K562 (cell line): ENCODE measurements at regions not wholly inside any gene's neighbourhood (a gene's known extent, or its start where the extent isn't known, plus 50 kb on each side); places are given as distances from the start of the nearest gene placed in this dataset.

Experiments
- ARID2 ChIP-seq: fragments of 450-650 bp; IDR thresholded peaks from 2 replicates; pipeline ENCODE4 v1.6.1; 2017; ENCODE audit warnings: antibody characterized with exemption, mild to moderate bottlenecking
- ATF7 ChIP-seq: fragments of 450-650 bp; IDR thresholded peaks from 2 replicates; pipeline ENCODE4 v1.7.1; 2014; ENCODE audit warnings: mild to moderate bottlenecking, moderate library complexity
- BMI1 ChIP-seq: fragments of 150-350 bp; IDR thresholded peaks from 2 replicates; pipeline ENCODE4 v1.6.1; 2014; ENCODE audit warnings: low read length
- MBD2 ChIP-seq: sonication (generic); IDR thresholded peaks from 2 replicates; pipeline ENCODE4 v1.6.1; 2016; ENCODE audit warnings: low read depth, borderline replicate concordance
- NCOA6 ChIP-seq: fragments of 450-650 bp; IDR thresholded peaks from 2 replicates; pipeline ENCODE4 v1.6.1; 2017; ENCODE audit warnings: mild to moderate bottlenecking
- POLR2H ChIP-seq: IDR thresholded peaks from 2 replicates; pipeline ENCODE4 v1.6.1; 2016; ENCODE audit warnings: missing genetic modification characterization, low read depth, mild to moderate bottlenecking, control low read depth, missing compliant biosample characterization, moderate library complexity
- PPARD ChIP-seq: fragments of 250-450 bp; sonication (Bioruptor Pico); IDR thresholded peaks from 2 replicates; pipeline ENCODE4 v1.8.0; 2022; ENCODE audit warnings: inconsistent platforms, mild to moderate bottlenecking, moderate library complexity
- RAD21 ChIP-seq, 2 experiments: fragments of 250-450 bp in 1 of 2; fragments of 450-650 bp in 1 of 2; sonication (Bioruptor Pico) in 1 of 2; formaldehyde crosslinking in 1 of 2; IDR thresholded peaks in 1 of 2; conservative IDR thresholded peaks in 1 of 2; 2 replicates each; pipeline versions ENCODE4 v1.4.0 to v1.8.0; 2020 to 2022; ENCODE audit warnings: mild to moderate bottlenecking in 2 of 2, moderate library complexity in 1 of 2
- RCOR1 ChIP-seq, 2 experiments: IDR thresholded peaks; 2 replicates each; pipeline ENCODE4 v1.6.1; 2012; ENCODE audit warnings: low read depth in 2 of 2, low read length in 2 of 2, borderline replicate concordance in 1 of 2, improper control_type of control experiment in 1 of 2
- SMARCA5 ChIP-seq: fragments of 450-650 bp; IDR thresholded peaks from 2 replicates; pipeline ENCODE4 v1.6.1; 2016
- SREBF2 ChIP-seq: sonication (generic); formaldehyde crosslinking; IDR thresholded peaks from 2 replicates; pipeline ENCODE4 v1.4.0; 2020; ENCODE audit warnings: mild to moderate bottlenecking, missing genetic modification reagents
- TBP ChIP-seq: optimal IDR thresholded peaks from 2 replicates; pipeline ENCODE3; 2011; ENCODE audit warnings: low read depth, low read length, improper control_type of control experiment
- TFAM ChIP-seq: fragments of 250-450 bp; sonication (Bioruptor Pico); conservative IDR thresholded peaks from 2 replicates; pipeline ENCODE4 v1.5.0; 2021; ENCODE audit warnings: mild to moderate bottlenecking, moderate library complexity
- TOE1 ChIP-seq, 2 experiments: fragments of 450-650 bp in 1 of 2; sonication (generic) in 1 of 2; formaldehyde crosslinking in 1 of 2; IDR thresholded peaks; 2 replicates each; pipeline versions ENCODE4 v1.7.1 to v1.8.0; 2016 to 2022; ENCODE audit warnings: borderline replicate concordance in 2 of 2, mild to moderate bottlenecking in 2 of 2, antibody characterized with exemption in 1 of 2, inconsistent platforms in 1 of 2, low read depth in 1 of 2, missing genetic modification reagents in 1 of 2, moderate library complexity in 1 of 2
- YY1 ChIP-seq, 3 experiments: IDR thresholded peaks; 2 replicates each; pipeline ENCODE4 v1.6.1; 2011; ENCODE audit warnings: low read length in 2 of 3, mild to moderate bottlenecking in 2 of 3, moderate library complexity in 2 of 3, borderline replicate concordance in 1 of 3, control low read depth in 1 of 3, low read depth in 1 of 3; ENCODE audit not compliant: insufficient read depth in 3 of 3, insufficient replicate concordance in 2 of 3, control insufficient read depth in 1 of 3, insufficient read length in 1 of 3; ENCODE audit errors: extremely low read depth in 1 of 3
- ZNF24 ChIP-seq: fragments of 450-650 bp; IDR thresholded peaks from 2 replicates; pipeline ENCODE4 v1.6.1; 2016
- TF ChIP-seq, protein P1 (sequence below): fragments of 450-650 bp; IDR thresholded peaks from 2 replicates; pipeline ENCODE4 v1.6.1; 2016; ENCODE audit warnings: borderline replicate concordance
- TF ChIP-seq, protein P2 (sequence below): sonication (generic); formaldehyde crosslinking; IDR thresholded peaks from 2 replicates; pipeline ENCODE4 v1.8.1; 2023; ENCODE audit warnings: mild to moderate bottlenecking, missing genetic modification reagents, moderate library complexity
- TF ChIP-seq, protein P3 (sequence below): fragments of 450-650 bp; IDR thresholded peaks from 2 replicates; pipeline ENCODE4 v1.6.1; 2017; ENCODE audit warnings: antibody characterized with exemption, mild to moderate bottlenecking

DNA sequence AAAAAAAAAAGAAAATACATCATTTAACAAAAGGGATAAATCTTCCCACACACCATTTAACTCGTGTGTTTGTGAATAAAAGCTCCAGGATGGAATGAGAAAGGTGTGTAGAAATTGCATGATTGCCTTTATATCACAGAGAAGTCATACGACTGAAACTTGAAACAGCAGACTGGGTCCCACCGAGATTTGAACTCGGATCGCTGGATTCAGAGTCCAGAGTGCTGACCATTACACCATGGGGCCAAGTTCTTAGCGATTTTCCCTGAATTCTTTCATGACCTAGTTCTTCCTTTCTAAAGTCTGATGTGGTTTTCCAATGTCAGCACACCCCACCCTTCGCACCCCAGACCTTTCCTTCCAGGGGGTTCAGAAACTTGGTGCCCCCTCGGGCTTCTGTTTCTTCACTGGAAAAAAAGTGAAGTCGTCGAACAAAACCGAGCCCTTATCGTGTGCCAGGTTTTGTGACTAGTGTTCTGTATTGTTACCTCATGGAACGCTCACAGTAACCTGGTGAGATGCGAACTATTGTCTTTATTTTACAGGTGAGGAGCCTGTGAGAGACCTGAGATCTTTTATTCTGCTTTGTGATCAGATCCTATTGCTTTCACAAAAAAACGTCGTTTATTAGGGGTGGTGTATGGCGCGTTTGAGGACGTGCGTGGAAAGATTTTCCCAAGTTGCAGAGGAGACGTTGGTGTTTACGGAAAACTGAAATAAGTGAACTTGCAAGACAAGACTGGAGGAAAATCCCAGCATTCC lies 120.8 kb downstream of the OR2B2 start (continued):
- TF ChIP-seq, protein P1, sequence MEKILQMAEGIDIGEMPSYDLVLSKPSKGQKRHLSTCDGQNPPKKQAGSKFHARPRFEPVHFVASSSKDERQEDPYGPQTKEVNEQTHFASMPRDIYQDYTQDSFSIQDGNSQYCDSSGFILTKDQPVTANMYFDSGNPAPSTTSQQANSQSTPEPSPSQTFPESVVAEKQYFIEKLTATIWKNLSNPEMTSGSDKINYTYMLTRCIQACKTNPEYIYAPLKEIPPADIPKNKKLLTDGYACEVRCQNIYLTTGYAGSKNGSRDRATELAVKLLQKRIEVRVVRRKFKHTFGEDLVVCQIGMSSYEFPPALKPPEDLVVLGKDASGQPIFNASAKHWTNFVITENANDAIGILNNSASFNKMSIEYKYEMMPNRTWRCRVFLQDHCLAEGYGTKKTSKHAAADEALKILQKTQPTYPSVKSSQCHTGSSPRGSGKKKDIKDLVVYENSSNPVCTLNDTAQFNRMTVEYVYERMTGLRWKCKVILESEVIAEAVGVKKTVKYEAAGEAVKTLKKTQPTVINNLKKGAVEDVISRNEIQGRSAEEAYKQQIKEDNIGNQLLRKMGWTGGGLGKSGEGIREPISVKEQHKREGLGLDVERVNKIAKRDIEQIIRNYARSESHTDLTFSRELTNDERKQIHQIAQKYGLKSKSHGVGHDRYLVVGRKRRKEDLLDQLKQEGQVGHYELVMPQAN, result peak; percentile 25; the same call in 1 of the 2 replicates
- TF ChIP-seq TOE1 (IDR thresholded peaks at IDR 0.05; ENCODE audit: borderline replicate concordance), result peak; percentile 44; the same call in 1 of the 2 replicates
- no peak for TF ChIP-seq TOE1 (CRISPR knock-in tag; IDR thresholded peaks at IDR 0.05; ENCODE audit: borderline replicate concordance, low read depth)
- TF ChIP-seq, protein P2, sequence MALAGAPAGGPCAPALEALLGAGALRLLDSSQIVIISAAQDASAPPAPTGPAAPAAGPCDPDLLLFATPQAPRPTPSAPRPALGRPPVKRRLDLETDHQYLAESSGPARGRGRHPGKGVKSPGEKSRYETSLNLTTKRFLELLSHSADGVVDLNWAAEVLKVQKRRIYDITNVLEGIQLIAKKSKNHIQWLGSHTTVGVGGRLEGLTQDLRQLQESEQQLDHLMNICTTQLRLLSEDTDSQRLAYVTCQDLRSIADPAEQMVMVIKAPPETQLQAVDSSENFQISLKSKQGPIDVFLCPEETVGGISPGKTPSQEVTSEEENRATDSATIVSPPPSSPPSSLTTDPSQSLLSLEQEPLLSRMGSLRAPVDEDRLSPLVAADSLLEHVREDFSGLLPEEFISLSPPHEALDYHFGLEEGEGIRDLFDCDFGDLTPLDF (CRISPR knock-in tag), result 0 out of 2 replicates have a peak, but pooled peaks have one; percentile 26
- TF ChIP-seq ARID2, result no peak
- peak; percentile 66; the same call in 1 of the 2 replicates for TF ChIP-seq NCOA6
- TF ChIP-seq ATF7, result peak; percentile 64; the same call in 1 of the 2 replicates
- TF ChIP-seq SREBF2 (CRISPR knock-in tag), result no peak
- TF ChIP-seq SMARCA5, result 0 out of 2 replicates have a peak, but pooled peaks have one; percentile 9
- TF ChIP-seq ZNF24, result peak; percentile 8; the same call in 1 of the 2 replicates
- peak; percentile 99 for TF ChIP-seq POLR2H (tag)
- peak in 1 of 2 experiments; percentile 90; a peak in 2 of 4 replicates for TF ChIP-seq RCOR1 (IDR thresholded peaks at IDR 0.05; ENCODE audit: borderline replicate concordance in 1 of 2, low read depth in 2 of 2, low read length in 2 of 2)
- no peak for TF ChIP-seq PPARD
- TF ChIP-seq MBD2, result no peak
- no peak for TF ChIP-seq BMI1
- no peak for TF ChIP-seq TFAM (CRISPR knock-in tag)
- TF ChIP-seq YY1 (IDR thresholded peaks at IDR 0.05; ENCODE audit: borderline replicate concordance in 1 of 3, control insufficient read depth in 1 of 3, extremely low read depth in 1 of 3, insufficient read depth in 3 of 3, insufficient read length in 1 of 3, insufficient replicate concordance in 2 of 3, low read depth in 1 of 3, low read length in 2 of 3), result peak in 1 of 3 experiments; percentile 45
- TF ChIP-seq TBP, result peak; percentile 100
- TF ChIP-seq, protein P3, sequence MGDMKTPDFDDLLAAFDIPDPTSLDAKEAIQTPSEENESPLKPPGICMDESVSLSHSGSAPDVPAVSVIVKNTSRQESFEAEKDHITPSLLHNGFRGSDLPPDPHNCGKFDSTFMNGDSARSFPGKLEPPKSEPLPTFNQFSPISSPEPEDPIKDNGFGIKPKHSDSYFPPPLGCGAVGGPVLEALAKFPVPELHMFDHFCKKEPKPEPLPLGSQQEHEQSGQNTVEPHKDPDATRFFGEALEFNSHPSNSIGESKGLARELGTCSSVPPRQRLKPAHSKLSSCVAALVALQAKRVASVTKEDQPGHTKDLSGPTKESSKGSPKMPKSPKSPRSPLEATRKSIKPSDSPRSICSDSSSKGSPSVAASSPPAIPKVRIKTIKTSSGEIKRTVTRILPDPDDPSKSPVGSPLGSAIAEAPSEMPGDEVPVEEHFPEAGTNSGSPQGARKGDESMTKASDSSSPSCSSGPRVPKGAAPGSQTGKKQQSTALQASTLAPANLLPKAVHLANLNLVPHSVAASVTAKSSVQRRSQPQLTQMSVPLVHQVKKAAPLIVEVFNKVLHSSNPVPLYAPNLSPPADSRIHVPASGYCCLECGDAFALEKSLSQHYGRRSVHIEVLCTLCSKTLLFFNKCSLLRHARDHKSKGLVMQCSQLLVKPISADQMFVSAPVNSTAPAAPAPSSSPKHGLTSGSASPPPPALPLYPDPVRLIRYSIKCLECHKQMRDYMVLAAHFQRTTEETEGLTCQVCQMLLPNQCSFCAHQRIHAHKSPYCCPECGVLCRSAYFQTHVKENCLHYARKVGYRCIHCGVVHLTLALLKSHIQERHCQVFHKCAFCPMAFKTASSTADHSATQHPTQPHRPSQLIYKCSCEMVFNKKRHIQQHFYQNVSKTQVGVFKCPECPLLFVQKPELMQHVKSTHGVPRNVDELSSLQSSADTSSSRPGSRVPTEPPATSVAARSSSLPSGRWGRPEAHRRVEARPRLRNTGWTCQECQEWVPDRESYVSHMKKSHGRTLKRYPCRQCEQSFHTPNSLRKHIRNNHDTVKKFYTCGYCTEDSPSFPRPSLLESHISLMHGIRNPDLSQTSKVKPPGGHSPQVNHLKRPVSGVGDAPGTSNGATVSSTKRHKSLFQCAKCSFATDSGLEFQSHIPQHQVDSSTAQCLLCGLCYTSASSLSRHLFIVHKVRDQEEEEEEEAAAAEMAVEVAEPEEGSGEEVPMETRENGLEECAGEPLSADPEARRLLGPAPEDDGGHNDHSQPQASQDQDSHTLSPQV, result peak; percentile 79
- TF ChIP-seq RAD21 (CRISPR knock-in tag; conservative IDR thresholded peaks at IDR 0.05 in 1 of 2, IDR thresholded peaks at IDR 0.05 in 1 of 2), result 0 out of 4 replicates have a peak, but pooled peaks of 1 of the 2 experiments have one; percentile 6
